ENCODE measurements at regions not wholly inside any gene's neighbourhood (a gene's known extent, or its start where the extent isn't known, plus 50 kb on each side); places are given as distances from the start of the nearest gene placed in this dataset.

DNA sequence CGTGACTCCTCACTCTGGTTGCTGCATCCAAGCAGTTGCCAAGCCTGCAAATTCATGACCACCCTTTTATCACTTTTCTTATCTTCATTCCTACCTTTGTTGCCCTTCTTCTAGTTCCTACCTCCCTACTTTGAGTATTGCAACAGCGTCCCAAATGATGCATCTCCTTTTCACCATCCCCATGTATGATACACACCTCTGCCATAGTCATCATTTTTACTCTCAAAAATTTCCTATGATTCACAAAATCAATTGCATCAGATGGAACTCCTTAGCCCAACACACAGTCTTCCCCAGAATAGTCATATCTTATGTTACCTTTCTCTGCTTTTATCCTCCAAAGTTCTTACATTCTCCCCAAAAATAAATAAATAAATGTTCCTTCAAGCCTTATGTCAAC lies 262.6 kb downstream of the TBL1XR1 start:
- Histone ChIP-seq H3K27me3 (ENCODE audit: control insufficient read depth in 1 of 2, insufficient read depth in 2 of 2, low read length in 2 of 2) (no peaks in the 10 kb centered on the region), H3K4me1 (ENCODE audit: control insufficient read depth in 1 of 2, insufficient read depth in 2 of 2, low read length in 2 of 2) (no peaks in the 10 kb centered on the region), H3K27ac (ENCODE audit: low read depth, low read length) (no peak overlapping the region), H3K9ac (ENCODE audit: low read depth in 1 of 2, low read length in 2 of 2) (no peak overlapping the region), H3K36me3 (ENCODE audit: control insufficient read depth in 1 of 2, insufficient read depth in 2 of 2, low read length in 2 of 2) (no peaks in the 10 kb centered on the region), H3K4me3 (ENCODE audit: low read depth in 1 of 2, low read length in 2 of 2) (no peak overlapping the region), H3K9me3 (ENCODE audit: control insufficient read depth in 1 of 2, low read length in 2 of 2) (no peaks in the 10 kb centered on the region)

DNA sequence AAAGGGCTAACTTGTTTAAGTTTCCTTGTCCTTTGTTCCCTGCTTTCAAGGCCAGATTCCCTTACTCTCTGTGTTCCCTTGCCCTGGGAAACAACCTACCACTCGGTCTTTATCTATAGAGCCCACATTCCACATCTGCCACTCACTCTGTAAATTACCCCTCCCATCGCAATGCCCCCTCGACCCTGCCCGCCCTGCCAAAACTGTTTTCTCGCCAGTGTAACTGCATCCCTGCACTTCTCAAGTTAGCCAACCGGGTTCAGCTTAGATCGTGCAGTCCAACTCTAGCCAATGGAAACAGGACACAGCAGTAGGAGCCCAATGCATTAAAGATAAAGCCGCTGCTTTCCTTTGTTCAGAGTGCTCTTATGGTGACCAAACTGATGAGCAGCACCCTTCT lies 263.6 kb downstream of the TBL1XR1 start:
- no peaks in the 10 kb centered on the region for H3K4me1 ChIP-seq (ENCODE audit: control insufficient read depth in 1 of 2, insufficient read depth in 2 of 2, low read length in 2 of 2)
- H3K9me3 ChIP-seq (ENCODE audit: control insufficient read depth in 1 of 2, low read length in 2 of 2), result no peaks in the 10 kb centered on the region

DNA sequence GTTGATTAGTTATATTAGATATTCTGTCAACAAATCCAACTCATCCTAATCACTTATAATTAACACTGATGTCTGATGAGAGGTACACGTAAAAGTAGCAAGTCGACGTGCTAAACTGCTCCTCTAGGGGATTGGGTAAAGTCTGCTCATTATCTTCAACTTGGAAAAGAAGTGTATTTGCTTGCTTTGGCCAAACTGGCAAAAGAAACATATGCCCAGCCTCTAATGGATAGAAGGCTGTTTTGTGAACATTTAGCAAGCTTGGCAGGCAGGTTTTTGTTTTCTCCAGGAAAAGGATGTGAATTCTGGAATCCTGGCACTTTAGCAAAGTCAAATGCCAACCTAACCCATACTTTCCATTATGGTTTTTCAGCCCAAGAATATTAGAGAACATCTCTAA lies 264.8 kb downstream of the TBL1XR1 start:
- H3K36me3 ChIP-seq (ENCODE audit: control insufficient read depth in 1 of 2, insufficient read depth in 2 of 2, low read length in 2 of 2), result no peaks in the 10 kb centered on the region
- H3K9me3 ChIP-seq (ENCODE audit: control insufficient read depth in 1 of 2, low read length in 2 of 2), result no peaks in the 10 kb centered on the region
- H3K27me3 ChIP-seq (ENCODE audit: control insufficient read depth in 1 of 2, insufficient read depth in 2 of 2, low read length in 2 of 2), result no peaks in the 10 kb centered on the region
- no peak overlapping the region for H3K9ac ChIP-seq (ENCODE audit: low read depth in 1 of 2, low read length in 2 of 2)
- H3K4me1 ChIP-seq (ENCODE audit: control insufficient read depth in 1 of 2, insufficient read depth in 2 of 2, low read length in 2 of 2), result no peaks in the 10 kb centered on the region
- H3K4me3 ChIP-seq (ENCODE audit: low read depth in 1 of 2, low read length in 2 of 2), result no peak overlapping the region
- H3K27ac ChIP-seq (ENCODE audit: low read depth, low read length), result no peak overlapping the region

More for the DNA sequence above, 263.6 kb downstream of the TBL1XR1 start:
- H3K27ac ChIP-seq (ENCODE audit: low read depth, low read length), result no peak overlapping the region
- no peak overlapping the region for H3K4me3 ChIP-seq (ENCODE audit: low read depth in 1 of 2, low read length in 2 of 2)
- H3K36me3 ChIP-seq (ENCODE audit: control insufficient read depth in 1 of 2, insufficient read depth in 2 of 2, low read length in 2 of 2), result no peaks in the 10 kb centered on the region
- H3K9ac ChIP-seq (ENCODE audit: low read depth in 1 of 2, low read length in 2 of 2), result no peak overlapping the region
- no peaks in the 10 kb centered on the region for H3K27me3 ChIP-seq (ENCODE audit: control insufficient read depth in 1 of 2, insufficient read depth in 2 of 2, low read length in 2 of 2)

DNA sequence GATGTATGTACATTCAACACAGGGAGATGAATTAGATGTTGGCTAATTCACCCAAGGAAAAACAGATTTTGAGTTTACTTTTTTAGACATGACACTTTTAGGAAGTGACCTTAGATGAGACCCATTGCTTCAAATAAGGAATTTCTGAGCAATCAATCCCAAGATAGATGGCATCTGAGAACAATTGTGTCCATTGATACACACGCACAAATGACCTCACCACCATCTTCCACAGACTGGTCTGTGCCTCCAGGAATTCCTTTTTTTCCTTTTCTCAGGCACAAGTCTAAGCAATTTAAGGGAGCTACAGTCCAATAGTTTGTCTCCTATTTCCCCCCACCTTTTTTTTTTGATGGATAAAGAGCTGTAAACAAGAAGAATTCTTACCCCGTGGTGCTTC lies 265.3 kb downstream of the TBL1XR1 start:
- H3K9ac ChIP-seq (ENCODE audit: low read depth in 1 of 2, low read length in 2 of 2), result no peak overlapping the region
- no peaks in the 10 kb centered on the region for H3K27me3 ChIP-seq (ENCODE audit: control insufficient read depth in 1 of 2, insufficient read depth in 2 of 2, low read length in 2 of 2)
- H3K27ac ChIP-seq (ENCODE audit: low read depth, low read length), result no peak overlapping the region
- no peaks in the 10 kb centered on the region for H3K4me1 ChIP-seq (ENCODE audit: control insufficient read depth in 1 of 2, insufficient read depth in 2 of 2, low read length in 2 of 2)
- no peak overlapping the region for H3K4me3 ChIP-seq (ENCODE audit: low read depth in 1 of 2, low read length in 2 of 2)
- H3K9me3 ChIP-seq (ENCODE audit: control insufficient read depth in 1 of 2, low read length in 2 of 2), result no peaks in the 10 kb centered on the region
- H3K36me3 ChIP-seq (ENCODE audit: control insufficient read depth in 1 of 2, insufficient read depth in 2 of 2, low read length in 2 of 2), result no peaks in the 10 kb centered on the region

DNA sequence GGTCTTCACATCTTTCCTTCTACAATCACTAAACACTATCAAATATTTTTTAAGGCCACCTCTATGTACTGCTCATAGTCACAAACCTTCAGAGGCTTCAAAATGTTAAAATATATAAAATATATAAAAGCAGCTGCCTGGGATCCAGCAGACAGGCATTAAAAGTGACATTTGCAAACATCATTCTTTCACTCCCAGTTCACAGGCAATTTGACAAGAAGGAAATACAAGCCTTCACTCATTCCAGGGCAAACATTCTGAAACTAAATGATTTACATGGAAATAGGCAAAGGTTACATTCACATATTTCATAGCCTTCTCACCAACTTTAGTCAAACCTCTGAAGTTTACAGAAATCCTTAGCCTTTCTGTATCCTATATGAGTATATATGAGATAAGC lies 266.3 kb downstream of the TBL1XR1 start:
- Histone ChIP-seq H3K9me3 (ENCODE audit: control insufficient read depth in 1 of 2, low read length in 2 of 2) (no peaks in the 10 kb centered on the region), H3K9ac (ENCODE audit: low read depth in 1 of 2, low read length in 2 of 2) (no peak overlapping the region), H3K27me3 (ENCODE audit: control insufficient read depth in 1 of 2, insufficient read depth in 2 of 2, low read length in 2 of 2) (no peaks in the 10 kb centered on the region), H3K4me3 (ENCODE audit: low read depth in 1 of 2, low read length in 2 of 2) (no peak overlapping the region), H3K4me1 (ENCODE audit: control insufficient read depth in 1 of 2, insufficient read depth in 2 of 2, low read length in 2 of 2) (no peaks in the 10 kb centered on the region), H3K36me3 (ENCODE audit: control insufficient read depth in 1 of 2, insufficient read depth in 2 of 2, low read length in 2 of 2) (no peaks in the 10 kb centered on the region), H3K27ac (ENCODE audit: low read depth, low read length) (no peak overlapping the region)

DNA sequence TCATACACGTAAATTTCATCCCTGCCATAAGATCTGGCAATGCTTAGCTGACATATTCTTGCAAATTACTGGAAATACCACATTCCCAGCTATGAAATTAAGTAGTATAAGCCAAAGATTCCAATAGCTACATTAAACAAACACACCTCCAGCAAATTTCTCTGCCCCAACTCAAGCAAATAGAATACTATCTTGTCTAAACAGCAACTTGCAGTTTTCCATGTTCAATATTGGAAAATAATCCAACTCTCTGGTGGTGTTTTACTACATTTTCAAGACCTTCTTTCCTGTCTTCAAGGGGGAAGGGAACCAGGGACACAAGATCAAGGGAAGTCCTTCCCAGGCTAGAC lies 268.7 kb downstream of the TBL1XR1 start:
- no peaks in the 10 kb centered on the region for H3K9me3 ChIP-seq (ENCODE audit: control insufficient read depth in 1 of 2, low read length in 2 of 2)
- no peak overlapping the region for H3K9ac ChIP-seq (ENCODE audit: low read depth in 1 of 2, low read length in 2 of 2)
- H3K4me1 ChIP-seq (ENCODE audit: control insufficient read depth in 1 of 2, insufficient read depth in 2 of 2, low read length in 2 of 2), result no peaks in the 10 kb centered on the region
- H3K36me3 ChIP-seq (ENCODE audit: control insufficient read depth in 1 of 2, insufficient read depth in 2 of 2, low read length in 2 of 2), result no peaks in the 10 kb centered on the region
- H3K27ac ChIP-seq (ENCODE audit: low read depth, low read length), result no peak overlapping the region
- no peak overlapping the region for H3K4me3 ChIP-seq (ENCODE audit: low read depth in 1 of 2, low read length in 2 of 2)
- no peaks in the 10 kb centered on the region for H3K27me3 ChIP-seq (ENCODE audit: control insufficient read depth in 1 of 2, insufficient read depth in 2 of 2, low read length in 2 of 2)

DNA sequence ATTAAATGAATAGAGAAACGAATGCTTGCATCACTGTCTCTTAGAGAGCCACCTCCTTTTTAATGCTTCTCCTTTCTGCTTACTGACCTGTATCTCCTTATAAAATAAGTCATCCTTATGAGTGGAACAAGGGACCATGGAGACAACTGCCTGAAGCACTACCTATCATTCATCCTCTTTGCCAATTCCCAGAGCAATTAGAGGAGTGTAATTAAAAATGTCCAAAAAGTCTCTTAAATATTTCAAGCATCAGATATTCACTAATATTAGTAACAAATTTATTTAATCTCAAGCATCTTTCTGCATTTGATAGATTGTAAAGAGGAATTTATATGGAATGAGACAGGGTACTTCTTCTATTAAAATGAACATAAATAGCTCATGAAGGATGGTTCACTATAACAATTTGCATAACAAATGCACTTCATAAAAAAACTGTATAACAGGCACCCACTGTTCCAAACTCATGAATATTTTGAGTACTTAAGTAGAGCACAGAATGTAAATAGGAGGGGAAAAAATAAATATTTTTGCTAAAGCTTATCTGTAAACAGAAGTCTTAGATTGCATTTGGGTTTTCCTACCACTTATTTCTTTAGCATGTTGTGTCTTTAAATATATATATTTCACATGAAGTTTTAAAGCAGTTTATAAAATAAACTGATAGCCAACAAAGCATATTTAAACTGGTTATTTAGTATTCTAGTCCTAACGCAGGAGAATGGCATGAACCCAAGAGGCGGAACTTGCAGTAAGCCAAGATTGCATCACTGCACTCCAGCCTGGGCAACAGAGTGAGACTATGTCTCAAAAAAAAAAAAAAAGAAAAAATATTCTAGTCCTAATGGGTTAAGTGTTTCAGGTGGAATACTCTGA lies 269.3 kb downstream of the TBL1XR1 start:
- Histone ChIP-seq H3K27me3 (ENCODE audit: control insufficient read depth in 1 of 2, insufficient read depth in 2 of 2, low read length in 2 of 2) (no peaks in the 10 kb centered on the region), H3K27ac (ENCODE audit: low read depth, low read length) (no peak overlapping the region), H3K36me3 (ENCODE audit: control insufficient read depth in 1 of 2, insufficient read depth in 2 of 2, low read length in 2 of 2) (no peaks in the 10 kb centered on the region), H3K9me3 (ENCODE audit: control insufficient read depth in 1 of 2, low read length in 2 of 2) (no peaks in the 10 kb centered on the region), H3K4me1 (ENCODE audit: control insufficient read depth in 1 of 2, insufficient read depth in 2 of 2, low read length in 2 of 2) (no peaks in the 10 kb centered on the region), H3K9ac (ENCODE audit: low read depth in 1 of 2, low read length in 2 of 2) (no peak overlapping the region), H3K4me3 (ENCODE audit: low read depth in 1 of 2, low read length in 2 of 2) (no peak overlapping the region)

DNA sequence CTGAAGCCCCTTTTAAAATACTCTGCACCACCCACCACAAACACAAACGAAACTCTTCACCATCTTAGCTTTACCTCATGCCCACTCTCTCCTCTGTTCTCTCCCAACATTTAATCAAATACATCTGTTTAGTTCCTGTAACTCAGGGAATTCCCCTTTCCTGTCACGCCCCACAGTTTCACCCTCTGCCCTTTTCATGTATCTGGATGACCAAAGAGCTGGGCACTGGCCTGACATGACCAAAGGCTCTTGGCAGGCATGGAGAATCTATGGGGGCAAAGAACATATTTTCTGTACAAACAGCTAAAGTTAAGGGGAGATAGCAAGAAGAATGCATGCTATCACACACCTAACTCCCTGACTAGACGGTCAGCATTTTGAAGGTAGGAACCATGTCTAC lies 270.0 kb downstream of the TBL1XR1 start:
- no peaks in the 10 kb centered on the region for H3K4me1 ChIP-seq (ENCODE audit: control insufficient read depth in 1 of 2, insufficient read depth in 2 of 2, low read length in 2 of 2)
- no peak overlapping the region for H3K4me3 ChIP-seq (ENCODE audit: low read depth in 1 of 2, low read length in 2 of 2)
- H3K27ac ChIP-seq (ENCODE audit: low read depth, low read length), result no peak overlapping the region
- H3K27me3 ChIP-seq (ENCODE audit: control insufficient read depth in 1 of 2, insufficient read depth in 2 of 2, low read length in 2 of 2), result no peaks in the 10 kb centered on the region
- no peaks in the 10 kb centered on the region for H3K9me3 ChIP-seq (ENCODE audit: control insufficient read depth in 1 of 2, low read length in 2 of 2)
- H3K36me3 ChIP-seq (ENCODE audit: control insufficient read depth in 1 of 2, insufficient read depth in 2 of 2, low read length in 2 of 2), result no peaks in the 10 kb centered on the region
- H3K9ac ChIP-seq (ENCODE audit: low read depth in 1 of 2, low read length in 2 of 2), result no peak overlapping the region

DNA sequence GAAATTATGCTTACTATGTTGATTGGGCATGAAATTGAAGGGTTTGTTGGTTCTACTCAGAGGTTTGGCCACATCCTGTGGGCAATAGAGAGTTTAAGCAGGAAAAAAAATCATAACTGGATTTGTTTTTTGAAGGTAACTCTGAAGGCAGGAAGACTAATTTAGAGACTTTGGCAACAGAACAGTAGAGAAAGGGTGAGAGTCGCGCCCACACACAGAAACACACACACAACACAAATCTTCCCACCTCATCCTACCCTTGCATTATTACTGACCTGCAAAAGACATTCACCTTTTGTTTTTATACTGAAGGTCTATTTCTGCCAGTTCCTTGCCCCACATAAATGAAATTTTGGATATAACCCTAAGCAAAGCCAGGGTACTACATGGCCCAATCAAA lies 270.6 kb downstream of the TBL1XR1 start:
- peaks cover 0 to 3% of the 10 kb centered on the region in 2 donors for H3K27me3 ChIP-seq (ENCODE audit: control insufficient read depth in 1 of 2, insufficient read depth in 2 of 2, low read length in 2 of 2)
- no peak overlapping the region for H3K9ac ChIP-seq (ENCODE audit: low read depth in 1 of 2, low read length in 2 of 2)
- H3K27ac ChIP-seq (ENCODE audit: low read depth, low read length), result no peak overlapping the region
- H3K36me3 ChIP-seq (ENCODE audit: control insufficient read depth in 1 of 2, insufficient read depth in 2 of 2, low read length in 2 of 2), result no peaks in the 10 kb centered on the region
- H3K9me3 ChIP-seq (ENCODE audit: control insufficient read depth in 1 of 2, low read length in 2 of 2), result no peaks in the 10 kb centered on the region
- H3K4me1 ChIP-seq (ENCODE audit: control insufficient read depth in 1 of 2, insufficient read depth in 2 of 2, low read length in 2 of 2), result peaks cover 0 to 3% of the 10 kb centered on the region in 2 donors
- H3K4me3 ChIP-seq (ENCODE audit: low read depth in 1 of 2, low read length in 2 of 2), result no peak overlapping the region

DNA sequence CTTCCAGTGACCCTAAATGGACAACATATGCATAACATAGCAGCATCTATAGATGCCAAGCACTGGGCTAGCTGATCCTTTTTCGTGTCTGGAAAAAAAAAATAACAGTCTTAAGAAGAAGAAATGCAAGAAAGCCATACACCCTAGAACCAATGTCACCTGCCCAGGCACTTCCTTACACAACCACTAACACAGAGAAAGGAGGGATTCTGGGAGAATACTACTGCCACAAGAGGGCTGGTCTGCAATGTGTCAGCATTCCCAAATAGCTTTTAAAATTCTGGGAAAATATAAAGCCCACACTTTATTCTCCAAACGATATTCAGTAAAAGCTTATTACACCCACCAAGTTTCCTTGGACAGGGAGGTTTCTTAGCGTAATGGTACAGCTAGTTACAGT lies 271.2 kb downstream of the TBL1XR1 start:
- H3K4me3 ChIP-seq (ENCODE audit: low read depth in 1 of 2, low read length in 2 of 2), result no peak overlapping the region
- no peaks in the 10 kb centered on the region for H3K9me3 ChIP-seq (ENCODE audit: control insufficient read depth in 1 of 2, low read length in 2 of 2)
- H3K27me3 ChIP-seq (ENCODE audit: control insufficient read depth in 1 of 2, insufficient read depth in 2 of 2, low read length in 2 of 2), result peaks cover 0 to 3% of the 10 kb centered on the region in 2 donors
- no peak overlapping the region for H3K27ac ChIP-seq (ENCODE audit: low read depth, low read length)
- peaks cover 0 to 3% of the 10 kb centered on the region in 2 donors for H3K4me1 ChIP-seq (ENCODE audit: control insufficient read depth in 1 of 2, insufficient read depth in 2 of 2, low read length in 2 of 2)
- no peak overlapping the region for H3K9ac ChIP-seq (ENCODE audit: low read depth in 1 of 2, low read length in 2 of 2)
- no peaks in the 10 kb centered on the region for H3K36me3 ChIP-seq (ENCODE audit: control insufficient read depth in 1 of 2, insufficient read depth in 2 of 2, low read length in 2 of 2)

Measured in duodenal mucosa (tissue), 2 donors.